Vagina (tissue), 2 donors: ENCODE measurements at regions not wholly inside any gene's neighbourhood (a gene's known extent, or its start where the extent isn't known, plus 50 kb on each side); places are given as distances from the start of the nearest gene placed in this dataset.

Experiments used
- POLR2A ChIP-seq, 2 donors: fragments of 450-650 bp; IDR thresholded peaks; one replicate each; pipeline ENCODE4 v1.6.1; 2017; ENCODE audit warnings: antibody characterized with exemption in 2 of 2, mild to moderate bottlenecking in 2 of 2, moderate library complexity in 2 of 2
- TF ChIP-seq, protein P1 (sequence below), 3 experiments: fragments of 450-650 bp in 2 of 3; fragments of 200-600 bp in 1 of 3; sonication (generic) in 1 of 3; IDR thresholded peaks; one replicate each; pipeline ENCODE4 v1.5.1; 2017 to 2019; ENCODE audit warnings: antibody characterized with exemption in 3 of 3, mild to moderate bottlenecking in 2 of 3, moderate library complexity in 2 of 3

- TF ChIP-seq POLR2A (IDR thresholded peaks at IDR 0.05), result no peak
- TF ChIP-seq, protein P1, sequence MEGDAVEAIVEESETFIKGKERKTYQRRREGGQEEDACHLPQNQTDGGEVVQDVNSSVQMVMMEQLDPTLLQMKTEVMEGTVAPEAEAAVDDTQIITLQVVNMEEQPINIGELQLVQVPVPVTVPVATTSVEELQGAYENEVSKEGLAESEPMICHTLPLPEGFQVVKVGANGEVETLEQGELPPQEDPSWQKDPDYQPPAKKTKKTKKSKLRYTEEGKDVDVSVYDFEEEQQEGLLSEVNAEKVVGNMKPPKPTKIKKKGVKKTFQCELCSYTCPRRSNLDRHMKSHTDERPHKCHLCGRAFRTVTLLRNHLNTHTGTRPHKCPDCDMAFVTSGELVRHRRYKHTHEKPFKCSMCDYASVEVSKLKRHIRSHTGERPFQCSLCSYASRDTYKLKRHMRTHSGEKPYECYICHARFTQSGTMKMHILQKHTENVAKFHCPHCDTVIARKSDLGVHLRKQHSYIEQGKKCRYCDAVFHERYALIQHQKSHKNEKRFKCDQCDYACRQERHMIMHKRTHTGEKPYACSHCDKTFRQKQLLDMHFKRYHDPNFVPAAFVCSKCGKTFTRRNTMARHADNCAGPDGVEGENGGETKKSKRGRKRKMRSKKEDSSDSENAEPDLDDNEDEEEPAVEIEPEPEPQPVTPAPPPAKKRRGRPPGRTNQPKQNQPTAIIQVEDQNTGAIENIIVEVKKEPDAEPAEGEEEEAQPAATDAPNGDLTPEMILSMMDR (IDR thresholded peaks at IDR 0.05), result no peak
Measured at GRCh38 chr7:4436361-4436895, 245.7 kb upstream of the FOXK1 start.
